ENCODE measurements at regions not wholly inside any gene's neighbourhood (a gene's known extent, or its start where the extent isn't known, plus 50 kb on each side); places are given as distances from the start of the nearest gene placed in this dataset.
A peak's percentile ranks its signal among the peaks of the same experiment; 100 is the strongest.

DNA sequence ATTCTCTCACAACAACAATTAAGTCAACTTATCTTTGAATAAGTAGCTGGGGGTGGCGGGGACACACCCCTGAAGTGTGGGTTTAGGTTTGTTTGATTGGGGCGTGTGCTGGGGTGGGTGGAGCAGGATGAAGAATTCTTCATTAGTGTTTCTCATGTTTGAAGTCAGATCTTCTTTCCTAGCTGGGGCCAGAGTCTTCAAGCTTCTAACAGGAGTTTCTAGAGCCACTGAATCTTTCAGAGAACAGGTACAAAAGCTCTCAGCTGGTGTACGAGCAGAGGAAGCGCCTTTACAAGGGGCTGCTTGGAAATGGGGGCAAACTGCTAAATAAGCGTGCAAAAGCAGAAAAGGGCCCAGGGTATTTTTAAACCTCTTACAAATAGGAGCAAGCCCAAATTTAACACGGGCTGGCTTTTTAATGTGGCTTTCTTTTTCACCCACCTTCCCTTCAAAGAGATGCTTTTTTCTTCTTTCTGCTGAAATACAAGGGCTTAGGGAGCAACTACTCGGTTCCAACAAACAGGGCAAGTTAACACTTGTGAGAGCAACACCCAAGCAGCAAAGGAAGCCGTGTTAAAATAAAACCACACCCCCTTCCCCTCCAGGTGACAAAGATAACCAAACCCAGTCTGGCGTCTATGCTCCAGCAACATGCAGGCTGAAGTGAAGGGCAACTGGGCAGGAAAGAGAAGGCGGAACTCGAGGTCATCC is 86.9 kb upstream of the RASGRP1 start:
- no peak overlapping the region for H3K4me3 ChIP-seq
- 47 to 48% methylated on average over 11 of the region's 11 CpGs for WGBS, 2 donors
- H3K9me3 ChIP-seq = no peaks in the 10 kb centered on the region
- no peaks in the 10 kb centered on the region for H3K27me3 ChIP-seq
- no peak for TF ChIP-seq POLR2AphosphoS5 (IDR thresholded peaks at IDR 0.05)
- TF ChIP-seq EP300 (IDR thresholded peaks at IDR 0.05) = no peak
- TF ChIP-seq, protein P1, sequence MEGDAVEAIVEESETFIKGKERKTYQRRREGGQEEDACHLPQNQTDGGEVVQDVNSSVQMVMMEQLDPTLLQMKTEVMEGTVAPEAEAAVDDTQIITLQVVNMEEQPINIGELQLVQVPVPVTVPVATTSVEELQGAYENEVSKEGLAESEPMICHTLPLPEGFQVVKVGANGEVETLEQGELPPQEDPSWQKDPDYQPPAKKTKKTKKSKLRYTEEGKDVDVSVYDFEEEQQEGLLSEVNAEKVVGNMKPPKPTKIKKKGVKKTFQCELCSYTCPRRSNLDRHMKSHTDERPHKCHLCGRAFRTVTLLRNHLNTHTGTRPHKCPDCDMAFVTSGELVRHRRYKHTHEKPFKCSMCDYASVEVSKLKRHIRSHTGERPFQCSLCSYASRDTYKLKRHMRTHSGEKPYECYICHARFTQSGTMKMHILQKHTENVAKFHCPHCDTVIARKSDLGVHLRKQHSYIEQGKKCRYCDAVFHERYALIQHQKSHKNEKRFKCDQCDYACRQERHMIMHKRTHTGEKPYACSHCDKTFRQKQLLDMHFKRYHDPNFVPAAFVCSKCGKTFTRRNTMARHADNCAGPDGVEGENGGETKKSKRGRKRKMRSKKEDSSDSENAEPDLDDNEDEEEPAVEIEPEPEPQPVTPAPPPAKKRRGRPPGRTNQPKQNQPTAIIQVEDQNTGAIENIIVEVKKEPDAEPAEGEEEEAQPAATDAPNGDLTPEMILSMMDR (IDR thresholded peaks at IDR 0.05) = no peak
- TF ChIP-seq POLR2A (IDR thresholded peaks at IDR 0.05) = no peak
- ATAC-seq (ENCODE audit: low FRiP score in 2 of 2) (peak in 1 of 2 donors; percentile 23), DNase-seq (no peak)
- H3K27ac ChIP-seq = no peak overlapping the region
- H3K36me3 ChIP-seq = no peaks in the 10 kb centered on the region
- peaks cover 0 to 9% (median 3%) of the 10 kb centered on the region in 4 donors for H3K4me1 ChIP-seq

DNA sequence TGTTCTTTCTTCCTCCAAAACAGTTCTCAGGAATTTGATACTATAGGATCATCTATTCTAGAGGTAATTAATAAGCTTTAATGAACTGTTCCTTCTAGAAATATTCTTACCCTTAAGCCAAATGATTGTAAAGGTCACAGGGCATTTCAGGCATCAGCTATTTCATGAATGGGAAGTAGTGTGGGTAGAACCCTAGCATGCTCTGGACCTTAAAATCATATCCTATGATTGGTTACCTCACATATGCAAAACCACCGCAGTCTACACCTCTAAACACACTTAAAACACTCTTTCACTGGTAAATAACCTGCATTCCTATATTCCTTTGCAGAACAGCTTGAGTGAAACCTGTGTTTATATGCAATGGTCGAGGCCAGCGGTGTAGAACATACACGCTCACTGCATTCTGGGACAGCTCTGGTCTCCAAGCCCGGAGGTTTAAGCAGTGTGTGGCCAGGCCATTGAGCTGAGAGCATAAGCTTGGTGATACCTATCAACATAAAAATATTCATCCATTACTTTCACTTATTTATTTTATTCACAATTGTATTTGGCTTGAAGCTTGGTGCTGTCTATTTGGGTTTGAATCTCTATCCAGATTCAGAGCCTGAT is 87.7 kb upstream of the RASGRP1 start:
- DNase-seq (no peak), ATAC-seq (ENCODE audit: low FRiP score in 2 of 2) (no peak)
- Histone ChIP-seq H3K9me3 (no peaks in the 10 kb centered on the region), H3K27ac (no peak overlapping the region), H3K27me3 (no peaks in the 10 kb centered on the region), H3K4me1 (peaks cover 0 to 9% (median 3%) of the 10 kb centered on the region in 4 donors), H3K4me3 (no peak overlapping the region), H3K36me3 (no peaks in the 10 kb centered on the region)
- TF ChIP-seq POLR2AphosphoS5 (IDR thresholded peaks at IDR 0.05) = no peak
- TF ChIP-seq, protein P1 (IDR thresholded peaks at IDR 0.05) = no peak
- no peak for TF ChIP-seq EP300 (IDR thresholded peaks at IDR 0.05)
- TF ChIP-seq POLR2A (IDR thresholded peaks at IDR 0.05) = no peak
- 88 to 92% methylated on average over 5 of the region's 5 CpGs for WGBS, 2 donors

DNA sequence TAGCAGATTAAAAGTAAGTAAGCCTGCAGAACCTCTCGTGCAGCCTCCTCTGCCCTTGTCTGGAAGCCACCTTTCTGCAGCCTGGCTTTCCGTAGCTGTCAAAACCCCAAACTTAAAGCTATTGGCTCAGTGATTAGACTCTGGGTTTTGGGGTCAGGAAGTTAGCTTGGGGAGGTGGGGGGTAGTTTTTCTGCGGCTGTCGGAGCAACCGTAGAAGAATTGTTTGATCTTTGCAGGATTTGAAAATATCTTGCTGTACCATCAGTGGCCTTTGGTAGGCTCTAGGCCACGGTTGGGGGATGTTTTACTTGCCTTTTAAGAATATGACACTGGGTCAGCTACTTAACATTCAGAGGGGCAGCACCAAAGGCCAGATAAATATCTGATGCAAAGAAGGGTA is 88.4 kb upstream of the RASGRP1 start:
- DNase-seq = no peak
- H3K27ac ChIP-seq = no peak overlapping the region
- H3K36me3 ChIP-seq = no peaks in the 10 kb centered on the region
- no peak overlapping the region for H3K4me3 ChIP-seq
- H3K4me1 ChIP-seq = peaks cover 0 to 9% (median 3%) of the 10 kb centered on the region in 4 donors
- no peak for ATAC-seq (ENCODE audit: low FRiP score in 2 of 2)
- no peak for TF ChIP-seq EP300 (IDR thresholded peaks at IDR 0.05)
- no peak for TF ChIP-seq POLR2AphosphoS5 (IDR thresholded peaks at IDR 0.05)
- TF ChIP-seq, protein P1 (IDR thresholded peaks at IDR 0.05) = no peak
- no peak for TF ChIP-seq POLR2A (IDR thresholded peaks at IDR 0.05)
- no peaks in the 10 kb centered on the region for H3K27me3 ChIP-seq
- H3K9me3 ChIP-seq = no peaks in the 10 kb centered on the region
- 57% methylated on average over 6 of the region's 6 CpGs for WGBS, 2 donors

DNA sequence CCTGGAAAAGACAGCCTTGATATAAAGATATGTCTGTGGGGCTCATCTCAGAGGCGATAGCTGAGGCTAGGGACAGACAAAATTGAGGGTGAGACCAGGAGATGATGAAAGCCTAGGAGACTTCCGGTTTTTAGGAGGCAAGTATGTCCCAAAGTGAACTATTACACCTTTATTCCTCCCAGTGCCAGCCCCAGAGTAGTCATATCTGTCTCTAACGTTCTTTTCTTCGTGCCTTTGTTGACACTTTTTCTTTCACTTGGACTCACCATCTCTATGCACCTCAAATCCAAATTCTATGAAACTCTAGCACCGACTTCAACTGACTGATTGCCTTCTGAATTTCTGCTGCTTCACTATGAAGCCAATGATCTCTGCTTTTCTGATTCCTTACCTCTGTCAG is 93.8 kb upstream of the RASGRP1 start:
- TF ChIP-seq EP300 (IDR thresholded peaks at IDR 0.05) (no peak), POLR2AphosphoS5 (IDR thresholded peaks at IDR 0.05) (no peak), POLR2A (IDR thresholded peaks at IDR 0.05) (no peak)
- TF ChIP-seq, protein P1 (IDR thresholded peaks at IDR 0.05) = no peak
- 80 to 89% methylated on average over 5 of the region's 5 CpGs for WGBS, 2 donors
- Histone ChIP-seq H3K4me1 (peaks cover 0 to 3% (median 0%) of the 10 kb centered on the region in 4 donors), H3K27me3 (no peaks in the 10 kb centered on the region), H3K36me3 (no peaks in the 10 kb centered on the region), H3K9me3 (no peaks in the 10 kb centered on the region), H3K27ac (no peak overlapping the region), H3K4me3 (no peak overlapping the region)
- no peak for ATAC-seq (ENCODE audit: low FRiP score in 2 of 2)
- DNase-seq = no peak
